Lower leg skin (tissue), 4 donors: ENCODE measurements at regions not wholly inside any gene's neighbourhood (a gene's known extent, or its start where the extent isn't known, plus 50 kb on each side); places are given as distances from the start of the nearest gene placed in this dataset.

Experiments
- DNase-seq, 2 donors: peaks; one replicate each; pipeline ENCODE4 v3.0.0-alpha.2; 2019; ENCODE audit warnings: low spot score in 2 of 2
- H3K4me3 ChIP-seq: fragments of 200-600 bp; sonication (generic); 2 replicates; pipeline ENCODE4 v1.5.1; 2017; ENCODE audit warnings: mild to moderate bottlenecking, low read depth; ENCODE audit not compliant: poor library complexity, severe bottlenecking
- POLR2A ChIP-seq, 2 donors: fragments of 450-650 bp; IDR thresholded peaks; one replicate each; pipeline ENCODE4 v1.6.1; 2016 to 2017; ENCODE audit warnings: antibody characterized with exemption in 2 of 2, mild to moderate bottlenecking in 1 of 2, moderate library complexity in 1 of 2
- WGBS, 2 donors: methylation state at CpG; one replicate each; pipeline ENCODE4 v1.1.5; 2018; 5-methylcytosine and 5-hydroxymethylcytosine counted together
- intact Hi-C: fragments of 100-400 bp; cut with DNase I; formaldehyde crosslinking; loops from one replicate; pipeline ENCODE4 v1.15.0; 2023; ENCODE audit warnings: low total_unique reads
- TF ChIP-seq, protein P1 (sequence below), 3 donors: fragments of 450-650 bp; IDR thresholded peaks; one replicate each; pipeline ENCODE4 v1.5.1; 2016; ENCODE audit warnings: antibody characterized with exemption in 3 of 3, mild to moderate bottlenecking in 3 of 3, moderate library complexity in 2 of 3

DNA sequence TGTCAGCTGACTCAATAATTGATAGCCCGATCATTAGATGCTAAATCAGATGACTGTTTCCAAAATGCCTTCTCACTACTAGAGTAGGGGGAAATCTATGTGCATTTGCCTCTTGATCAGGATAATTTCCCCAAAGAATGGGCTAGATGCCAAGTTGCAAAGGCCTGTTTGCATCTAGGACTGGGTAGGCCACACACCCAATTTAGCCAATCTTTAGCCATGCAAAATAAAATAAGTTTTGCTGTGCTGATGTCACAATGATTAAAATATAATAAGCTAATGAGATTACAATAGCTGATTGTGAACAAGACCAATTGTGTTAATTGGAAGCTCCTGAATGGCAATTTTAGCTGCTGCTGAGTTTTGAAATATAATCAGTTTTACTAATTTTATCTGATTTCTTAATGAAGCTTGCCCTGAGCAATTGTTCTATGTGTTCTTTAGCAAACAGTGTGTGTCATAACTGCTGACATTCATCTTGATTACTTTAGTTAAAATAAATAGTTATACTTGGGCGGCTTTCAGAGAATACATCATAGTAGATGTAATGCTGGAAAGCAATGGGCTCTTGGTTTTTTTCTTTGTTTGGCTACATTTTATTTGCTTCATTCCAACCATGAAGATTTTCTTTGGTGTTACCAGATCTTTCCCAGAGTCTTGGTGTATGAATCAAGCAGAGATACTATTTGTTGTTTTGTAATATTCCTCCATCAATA, 973.2 kb upstream of the SLC35B3 start:
- no peak overlapping the region for H3K4me3 ChIP-seq
- no peak for DNase-seq
- TF ChIP-seq, protein P1, sequence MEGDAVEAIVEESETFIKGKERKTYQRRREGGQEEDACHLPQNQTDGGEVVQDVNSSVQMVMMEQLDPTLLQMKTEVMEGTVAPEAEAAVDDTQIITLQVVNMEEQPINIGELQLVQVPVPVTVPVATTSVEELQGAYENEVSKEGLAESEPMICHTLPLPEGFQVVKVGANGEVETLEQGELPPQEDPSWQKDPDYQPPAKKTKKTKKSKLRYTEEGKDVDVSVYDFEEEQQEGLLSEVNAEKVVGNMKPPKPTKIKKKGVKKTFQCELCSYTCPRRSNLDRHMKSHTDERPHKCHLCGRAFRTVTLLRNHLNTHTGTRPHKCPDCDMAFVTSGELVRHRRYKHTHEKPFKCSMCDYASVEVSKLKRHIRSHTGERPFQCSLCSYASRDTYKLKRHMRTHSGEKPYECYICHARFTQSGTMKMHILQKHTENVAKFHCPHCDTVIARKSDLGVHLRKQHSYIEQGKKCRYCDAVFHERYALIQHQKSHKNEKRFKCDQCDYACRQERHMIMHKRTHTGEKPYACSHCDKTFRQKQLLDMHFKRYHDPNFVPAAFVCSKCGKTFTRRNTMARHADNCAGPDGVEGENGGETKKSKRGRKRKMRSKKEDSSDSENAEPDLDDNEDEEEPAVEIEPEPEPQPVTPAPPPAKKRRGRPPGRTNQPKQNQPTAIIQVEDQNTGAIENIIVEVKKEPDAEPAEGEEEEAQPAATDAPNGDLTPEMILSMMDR (IDR thresholded peaks at IDR 0.05), result no peak
- TF ChIP-seq POLR2A (IDR thresholded peaks at IDR 0.05), result no peak
- intact Hi-C loops, result no loop called here
- WGBS, 2 donors, result 77 to 88% methylated on average over 2 of the region's 2 CpGs

DNA sequence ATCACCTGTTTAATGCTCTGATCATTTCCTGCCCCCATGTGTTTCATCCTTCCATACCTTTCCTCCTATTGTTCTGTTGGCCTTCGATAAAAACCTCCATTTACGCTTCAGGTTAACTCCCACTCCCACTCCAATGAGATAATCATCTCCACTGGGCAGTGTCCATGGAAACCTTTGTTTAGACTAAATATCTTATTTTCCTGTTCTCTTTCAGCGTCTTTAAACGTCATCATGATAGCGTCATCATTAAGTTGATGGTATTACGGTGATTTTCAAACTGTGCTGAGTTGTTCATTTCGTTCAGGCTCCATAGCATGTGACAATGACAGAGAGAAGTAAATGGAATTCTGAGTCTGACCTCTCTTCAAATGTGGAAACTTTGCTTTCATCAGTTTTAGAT, 970.5 kb upstream of the SLC35B3 start:
- 78% methylated on average over 7 of the region's 7 CpGs for WGBS, 2 donors
- H3K4me3 ChIP-seq, result no peak overlapping the region
- intact Hi-C loops, result no loop called here
- TF ChIP-seq POLR2A (IDR thresholded peaks at IDR 0.05), result no peak
- TF ChIP-seq, protein P1 (IDR thresholded peaks at IDR 0.05), result no peak
- DNase-seq, result no peak

DNA sequence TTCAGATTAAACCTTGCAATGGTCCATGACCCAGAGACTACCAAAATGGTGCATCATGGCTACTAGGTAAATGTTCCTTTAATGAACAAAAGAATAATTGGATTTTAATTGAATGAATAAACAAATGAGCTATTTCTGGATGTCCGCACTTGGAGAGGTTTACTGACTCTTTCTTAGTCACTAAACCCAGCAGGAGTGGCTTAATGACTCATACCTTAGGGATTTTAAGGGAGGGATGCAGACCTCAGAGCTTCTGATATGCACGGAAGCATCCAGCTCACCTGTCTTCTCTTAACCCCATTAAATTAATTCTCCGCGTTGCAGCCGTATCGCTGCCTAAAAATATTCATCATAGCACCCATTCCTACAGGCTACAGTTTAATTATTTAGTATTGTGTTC, 970.0 kb upstream of the SLC35B3 start:
- no peak overlapping the region for H3K4me3 ChIP-seq
- DNase-seq, result no peak
- TF ChIP-seq, protein P1 (IDR thresholded peaks at IDR 0.05), result no peak
- no peak for TF ChIP-seq POLR2A (IDR thresholded peaks at IDR 0.05)
- intact Hi-C loops, result no loop called here
- whole genome bisulfite sequencing, 2 donors, result 58 to 66% methylated on average over 6 of the region's 6 CpGs

DNA sequence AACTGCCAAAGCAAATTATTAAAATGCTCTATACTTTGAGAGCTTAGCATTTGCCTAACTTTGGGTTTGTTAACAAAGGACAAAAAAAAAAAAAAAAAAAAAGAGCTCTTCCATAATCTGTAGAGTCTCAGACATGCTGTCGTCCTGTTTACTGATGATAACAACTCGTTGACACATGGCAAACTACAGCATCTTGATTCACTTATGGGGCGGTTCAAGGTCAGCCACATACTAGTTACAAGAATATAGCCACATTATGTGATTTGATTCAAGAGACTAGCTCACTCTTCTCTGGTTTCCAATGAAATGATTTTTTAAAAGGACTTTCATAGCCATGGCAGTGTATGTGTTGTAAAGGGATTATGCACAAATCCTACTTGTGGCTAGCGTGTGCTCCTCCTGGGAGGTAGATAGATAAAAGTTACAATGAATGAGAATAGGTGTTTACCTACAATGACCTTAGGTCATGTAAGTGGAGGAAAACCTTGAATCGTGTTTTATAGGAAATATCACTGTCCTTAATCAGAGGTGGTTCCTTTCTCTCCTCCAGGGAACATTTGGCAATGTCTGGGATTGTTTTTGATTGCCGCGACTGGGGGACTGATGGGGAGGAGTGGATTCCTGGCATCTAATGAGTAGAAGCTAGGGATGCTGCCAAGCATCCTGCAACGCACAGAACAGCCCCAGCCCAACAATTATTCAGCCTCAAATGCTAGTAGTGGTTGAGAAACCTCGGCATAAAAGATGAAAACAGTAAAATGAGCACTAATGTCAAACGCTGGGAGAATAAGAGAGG, 969.2 kb upstream of the SLC35B3 start:
- intact Hi-C loops, result no loop called here

DNA sequence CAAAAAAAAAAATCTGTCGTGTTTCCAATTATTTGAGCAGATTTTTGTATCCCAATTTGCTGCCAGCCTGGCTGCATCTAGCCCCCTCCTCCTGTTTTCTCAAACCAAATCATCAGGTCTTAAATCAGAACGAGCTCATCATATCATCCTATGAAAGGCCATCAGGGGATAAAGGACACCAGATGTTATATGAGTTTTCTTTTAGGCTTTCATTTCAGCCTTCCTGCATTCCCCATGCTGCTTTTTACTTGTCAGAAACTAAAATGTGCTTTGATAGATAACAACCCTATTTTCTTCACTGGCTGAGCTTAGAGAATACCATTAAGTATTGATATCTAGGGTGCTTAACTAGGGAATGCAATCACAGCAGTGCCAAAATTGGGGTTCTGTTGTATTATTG, 968.4 kb upstream of the SLC35B3 start:
- no peak for DNase-seq
- no peak overlapping the region for H3K4me3 ChIP-seq
- intact Hi-C loops, result no loop called here
- TF ChIP-seq POLR2A (IDR thresholded peaks at IDR 0.05), result no peak
- TF ChIP-seq, protein P1 (IDR thresholded peaks at IDR 0.05), result no peak
- WGBS, 2 donors, result 46 to 61% methylated on average over 2 of the region's 2 CpGs

More for the DNA sequence above, 969.2 kb upstream of the SLC35B3 start:
- TF ChIP-seq, protein P1 (IDR thresholded peaks at IDR 0.05), result no peak
- WGBS, 2 donors, result 37 to 42% methylated on average over 10 of the region's 10 CpGs
- DNase-seq, result no peak
- no peak overlapping the region for H3K4me3 ChIP-seq
